Stimulated activated naive CD8-positive, alpha-beta T cell treated with anti-CD3 and anti-CD28 coated beads, Interleukin-15, Interleukin-2, amounts not matched to agents 100 ng/mL and 50 ng/mL, for 24 hours (primary cell): ENCODE measurements at regions not wholly inside any gene's neighbourhood (a gene's known extent, or its start where the extent isn't known, plus 50 kb on each side); places are given as distances from the start of the nearest gene placed in this dataset.
"Not testable (repeated sequence)": the region's sequence is repeated elsewhere in the genome, so short reads cannot be mapped to it uniquely, and the experiment has no call there.

Experiments
- H3K27ac Mint-ChIP-seq: one replicate; pipeline ENCODE4 v1.8.0; 2021; ENCODE audit warnings: mild to moderate bottlenecking, mixed read lengths
- H3K27me3 Mint-ChIP-seq: one replicate; pipeline ENCODE4 v1.8.0; 2021; ENCODE audit warnings: mixed read lengths
- H3K36me3 Mint-ChIP-seq: one replicate; pipeline ENCODE4 v1.8.0; 2021; ENCODE audit warnings: low read depth, mixed read lengths
- H3K4me1 Mint-ChIP-seq: one replicate; pipeline ENCODE4 v1.8.0; 2021; ENCODE audit warnings: low read depth, mixed read lengths
- H3K4me3 Mint-ChIP-seq: one replicate; pipeline ENCODE4 v1.8.0; 2021; ENCODE audit warnings: mild to moderate bottlenecking, mixed read lengths
- H3K9me3 Mint-ChIP-seq: one replicate; pipeline ENCODE4 v1.8.0; 2021; ENCODE audit warnings: mixed read lengths

DNA sequence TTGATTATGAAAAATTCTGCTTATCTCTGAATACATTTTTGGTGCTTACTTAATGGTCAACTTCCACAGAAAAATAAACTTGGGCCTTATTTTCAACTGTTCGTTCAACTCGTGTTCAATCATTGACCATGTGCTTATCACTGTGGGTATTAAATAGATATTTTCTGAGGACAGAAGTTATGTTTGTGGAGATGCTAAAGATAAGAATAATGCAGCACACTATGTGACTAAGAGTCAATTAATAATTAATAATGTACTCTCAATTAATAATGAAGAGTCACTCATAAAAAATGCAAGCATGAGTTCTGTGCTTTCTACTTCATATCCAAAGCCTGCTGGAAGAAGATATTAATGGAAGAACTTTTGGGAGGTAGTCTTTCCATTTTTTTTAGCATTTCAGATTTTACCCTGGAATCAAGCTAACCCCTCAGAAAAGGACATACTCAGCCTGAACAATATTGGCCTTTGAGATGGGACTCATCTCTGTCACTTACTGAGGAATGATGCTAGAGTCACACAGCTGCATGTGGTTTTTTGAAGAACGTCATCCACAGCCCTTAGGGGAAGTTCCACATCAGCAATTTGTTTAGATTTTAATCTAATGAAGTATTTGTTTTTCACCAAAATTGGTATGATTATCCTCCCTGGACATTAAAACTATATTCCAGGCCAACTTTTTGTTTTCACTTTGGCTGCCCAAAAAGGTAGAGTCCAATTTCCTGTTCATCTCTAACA lies 191.9 kb upstream of the CRIM1 start:
- H3K27me3 Mint-ChIP-seq, result peaks cover 14% of the 10 kb centered on the region
- no peak overlapping the region for H3K4me3 Mint-ChIP-seq
- H3K4me1 Mint-ChIP-seq, result peaks cover 4% of the 10 kb centered on the region
- peaks cover 2% of the 10 kb centered on the region for H3K9me3 Mint-ChIP-seq
- H3K36me3 Mint-ChIP-seq, result no peaks in the 10 kb centered on the region
- peak overlapping the region; percentile 14 for H3K27ac Mint-ChIP-seq

DNA sequence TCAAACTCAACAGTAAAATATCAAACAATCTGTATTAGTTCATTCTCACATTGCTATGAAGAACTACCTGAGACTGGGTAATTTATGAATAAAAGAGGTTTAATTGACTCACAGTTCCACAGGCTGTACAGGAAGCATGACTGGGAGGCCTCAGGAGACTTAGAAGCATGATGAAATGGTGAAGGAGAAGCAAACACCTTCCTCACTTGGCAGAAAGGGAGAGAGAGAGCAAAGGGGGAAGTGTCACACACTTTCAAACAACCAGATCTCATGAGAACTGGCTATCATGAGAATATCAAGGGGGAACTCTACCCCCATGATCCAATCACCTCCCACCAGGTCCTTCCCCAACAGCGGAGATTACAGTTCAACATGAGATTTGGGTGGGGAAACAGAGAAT lies 198.5 kb upstream of the CRIM1 start:
- not testable (repeated sequence) for H3K9me3 Mint-ChIP-seq, H3K27me3 Mint-ChIP-seq, H3K4me3 Mint-ChIP-seq, H3K36me3 Mint-ChIP-seq, H3K27ac Mint-ChIP-seq, H3K4me1 Mint-ChIP-seq

DNA sequence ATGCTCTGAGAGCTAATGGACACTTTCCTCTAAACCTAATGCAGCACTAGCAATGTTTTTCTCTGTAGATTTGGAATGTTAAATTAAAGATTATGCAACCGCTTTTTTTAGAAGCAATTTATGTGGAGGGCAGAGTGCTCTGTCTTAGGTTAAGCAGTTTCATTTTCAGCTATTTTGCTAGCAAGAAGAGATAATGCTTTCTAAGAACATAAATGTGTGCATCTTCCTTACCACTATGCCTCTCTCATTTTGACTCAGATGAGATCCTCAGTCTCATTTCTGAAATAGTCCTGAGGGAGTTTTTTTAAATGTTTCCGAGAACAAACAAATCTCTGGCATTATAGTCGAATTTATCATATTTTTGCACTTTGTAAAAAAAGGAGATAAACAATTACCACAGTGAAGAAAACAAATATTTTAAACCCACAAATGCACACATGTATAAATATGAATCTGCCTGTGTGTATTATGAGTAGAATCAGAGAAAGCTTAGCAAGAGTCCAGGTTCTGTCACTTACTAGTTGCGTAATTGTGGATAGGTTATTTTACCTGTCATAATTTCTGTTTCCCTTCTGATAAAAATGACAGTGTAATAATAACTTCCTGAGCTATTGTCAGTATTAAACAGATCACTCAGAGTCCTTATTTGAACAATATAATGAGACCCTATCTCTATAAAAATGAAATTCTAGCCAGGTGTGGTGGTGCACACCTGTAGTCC lies 207.7 kb upstream of the CRIM1 start:
- Mint-ChIP-seq H3K4me3 (no peak overlapping the region), H3K9me3 (no peaks in the 10 kb centered on the region), H3K27ac (no peak overlapping the region), H3K36me3 (no peaks in the 10 kb centered on the region), H3K4me1 (peaks cover 14% of the 10 kb centered on the region), H3K27me3 (no peaks in the 10 kb centered on the region)

DNA sequence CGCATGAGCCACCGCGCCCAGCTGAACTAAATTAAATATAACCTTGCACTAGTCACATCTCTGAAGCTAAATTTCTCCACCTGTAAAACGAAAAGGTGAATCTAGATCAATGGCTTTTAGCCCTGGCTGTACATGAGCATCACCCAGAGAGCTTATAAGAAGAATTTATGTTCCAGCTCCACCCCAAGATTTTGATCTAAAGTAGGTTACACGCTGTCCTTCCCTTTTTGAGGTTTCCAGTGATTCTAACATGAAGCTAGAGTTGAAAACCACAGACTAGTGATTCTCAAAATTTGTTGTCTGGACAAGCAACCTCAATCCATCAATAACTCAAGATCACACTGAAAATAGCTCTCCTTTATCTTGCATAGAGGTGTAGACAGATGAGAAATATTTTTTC lies 208.8 kb upstream of the CRIM1 start:
- H3K9me3 Mint-ChIP-seq, result no peaks in the 10 kb centered on the region
- H3K4me1 Mint-ChIP-seq, result peaks cover 14% of the 10 kb centered on the region
- peak overlapping the region; percentile 39 for H3K27ac Mint-ChIP-seq
- no peaks in the 10 kb centered on the region for H3K27me3 Mint-ChIP-seq
- H3K36me3 Mint-ChIP-seq, result no peaks in the 10 kb centered on the region
- no peak overlapping the region for H3K4me3 Mint-ChIP-seq

DNA sequence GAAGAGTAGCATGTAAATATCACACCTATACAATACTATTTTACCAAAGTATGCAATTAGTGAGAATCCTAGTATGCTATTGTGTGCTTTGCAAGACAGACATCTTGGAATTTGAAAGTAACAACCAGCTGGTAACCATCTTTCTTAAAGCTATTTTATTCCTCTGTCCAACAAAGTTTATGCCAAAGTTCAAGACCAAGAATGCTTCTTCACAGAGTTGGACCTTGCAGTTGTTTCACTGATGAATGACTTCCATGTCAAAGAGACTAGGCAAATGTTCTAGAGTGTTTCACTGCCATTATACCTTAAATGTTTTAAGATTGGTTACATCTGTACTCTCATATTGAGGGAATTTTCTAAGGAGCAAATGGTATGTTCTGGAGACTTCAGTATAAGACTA lies 215.2 kb upstream of the CRIM1 start:
- Mint-ChIP-seq H3K4me3 (no peak overlapping the region), H3K4me1 (peaks cover 9% of the 10 kb centered on the region), H3K27ac (no peak overlapping the region), H3K9me3 (no peaks in the 10 kb centered on the region), H3K27me3 (no peaks in the 10 kb centered on the region), H3K36me3 (no peaks in the 10 kb centered on the region)

DNA sequence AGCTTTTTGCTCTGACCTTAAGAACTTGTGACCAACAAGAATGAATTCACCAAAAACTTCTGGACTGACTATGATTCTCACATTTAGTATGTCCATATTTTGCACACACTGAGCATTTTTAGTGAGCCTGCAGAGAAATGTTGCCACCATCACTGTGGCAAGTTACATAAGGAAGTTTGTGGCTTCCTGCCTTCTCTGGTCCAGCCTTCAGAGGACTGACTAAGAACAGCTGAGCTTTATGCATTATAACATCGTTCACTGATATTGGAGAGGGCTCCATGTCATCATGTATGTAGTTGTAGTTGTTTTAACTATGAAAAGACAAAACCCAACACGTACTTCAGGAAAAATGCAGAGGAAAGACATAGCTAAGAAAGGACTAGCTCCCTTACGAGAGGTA lies 218.0 kb upstream of the CRIM1 start:
- no peaks in the 10 kb centered on the region for H3K9me3 Mint-ChIP-seq

DNA sequence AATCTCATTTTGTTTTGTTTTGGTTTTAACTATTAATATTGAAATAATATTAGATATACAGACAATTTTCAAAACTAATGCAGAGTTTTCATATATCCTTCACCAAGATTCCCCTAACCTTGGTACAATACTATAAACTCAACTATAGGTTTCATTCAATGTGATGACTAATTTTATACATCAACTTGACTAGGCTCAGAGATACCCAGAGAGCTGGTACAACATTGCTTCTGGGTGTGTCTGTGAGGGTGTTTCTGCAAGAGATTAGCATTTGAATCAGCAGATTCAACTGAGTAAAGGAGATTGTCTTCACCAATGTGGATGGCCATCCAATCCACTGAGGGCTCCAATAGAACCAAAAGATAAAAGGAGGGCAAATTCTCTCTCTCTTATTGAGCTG lies 221.3 kb upstream of the CRIM1 start:
- no peaks in the 10 kb centered on the region for H3K27me3 Mint-ChIP-seq
- peaks cover 13% of the 10 kb centered on the region for H3K4me1 Mint-ChIP-seq
- H3K4me3 Mint-ChIP-seq, result no peak overlapping the region
- H3K36me3 Mint-ChIP-seq, result no peaks in the 10 kb centered on the region
- no peaks in the 10 kb centered on the region for H3K9me3 Mint-ChIP-seq
- no peak overlapping the region for H3K27ac Mint-ChIP-seq

More for the DNA sequence above, 218.0 kb upstream of the CRIM1 start:
- no peak overlapping the region for H3K4me3 Mint-ChIP-seq
- no peaks in the 10 kb centered on the region for H3K27me3 Mint-ChIP-seq
- no peaks in the 10 kb centered on the region for H3K36me3 Mint-ChIP-seq
- H3K4me1 Mint-ChIP-seq, result peaks cover 13% of the 10 kb centered on the region
- H3K27ac Mint-ChIP-seq, result no peak overlapping the region

DNA sequence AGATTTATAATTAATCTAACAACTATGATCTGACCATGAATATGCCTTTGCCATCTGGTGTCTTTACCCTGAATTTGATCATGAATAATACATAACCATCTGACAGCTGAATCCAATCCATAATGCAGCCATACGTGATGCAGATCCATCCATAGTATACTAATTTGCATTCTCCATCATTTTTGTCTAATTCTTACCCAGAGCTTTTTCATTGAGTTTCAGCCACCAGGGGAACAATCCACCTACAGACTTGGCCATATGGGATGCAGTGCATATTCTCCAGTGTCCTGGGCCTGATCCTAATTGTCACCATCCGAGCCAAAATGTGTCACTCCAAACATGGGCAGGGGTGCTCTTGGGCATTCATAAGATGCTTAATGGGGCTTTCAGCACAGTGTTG lies 227.2 kb upstream of the CRIM1 start:
- H3K9me3 Mint-ChIP-seq, result no peaks in the 10 kb centered on the region
- H3K27me3 Mint-ChIP-seq, result peaks cover 14% of the 10 kb centered on the region
- peaks cover 13% of the 10 kb centered on the region for H3K4me1 Mint-ChIP-seq
- H3K36me3 Mint-ChIP-seq, result no peaks in the 10 kb centered on the region
- H3K27ac Mint-ChIP-seq, result no peak overlapping the region
- no peak overlapping the region for H3K4me3 Mint-ChIP-seq

DNA sequence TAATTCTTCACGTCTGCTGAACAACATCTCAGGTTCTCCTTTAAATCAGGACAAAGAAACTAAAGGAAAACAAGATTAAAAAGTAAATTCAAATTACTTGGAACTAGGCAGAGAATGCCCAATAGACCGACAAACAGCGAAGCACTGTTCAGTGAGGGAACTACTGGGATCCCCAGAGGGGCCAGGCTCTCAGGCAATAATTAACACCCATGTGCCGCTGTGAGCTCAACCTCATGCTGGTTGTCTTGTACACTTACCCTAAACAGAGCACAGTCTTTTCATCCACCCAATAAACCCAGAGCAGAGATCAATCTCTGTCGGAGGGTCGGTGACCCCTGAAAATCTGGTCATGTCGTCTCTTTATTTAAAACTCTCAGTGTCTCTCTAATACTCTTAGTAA lies 229.9 kb upstream of the CRIM1 start:
- Mint-ChIP-seq H3K27me3 (peaks cover 21% of the 10 kb centered on the region), H3K36me3 (no peaks in the 10 kb centered on the region), H3K4me1 (peaks cover 12% of the 10 kb centered on the region), H3K4me3 (no peak overlapping the region), H3K9me3 (peaks cover 6% of the 10 kb centered on the region), H3K27ac (no peak overlapping the region)

DNA sequence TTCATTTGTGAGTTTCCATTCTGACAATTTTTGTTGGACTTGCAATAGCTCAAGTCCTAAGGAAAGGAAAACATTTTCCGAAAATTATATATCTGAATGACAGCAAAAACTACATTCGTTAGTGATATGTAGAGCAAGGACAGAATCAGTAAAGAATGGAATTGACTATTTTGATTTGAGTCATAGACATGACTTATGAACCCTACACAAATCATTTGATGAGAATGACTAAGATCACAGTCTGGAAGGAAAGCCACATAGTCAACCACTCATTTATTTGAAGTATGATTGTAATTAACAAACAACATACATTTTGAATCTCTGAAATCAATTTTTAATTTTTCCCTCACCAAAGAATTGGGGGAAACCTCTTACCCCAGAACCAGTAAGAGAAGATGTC lies 231.6 kb upstream of the CRIM1 start:
- H3K36me3 Mint-ChIP-seq, result no peaks in the 10 kb centered on the region
- no peak overlapping the region for H3K4me3 Mint-ChIP-seq
- peaks cover 12% of the 10 kb centered on the region for H3K4me1 Mint-ChIP-seq
- H3K9me3 Mint-ChIP-seq, result peaks cover 7% of the 10 kb centered on the region
- peaks cover 29% of the 10 kb centered on the region for H3K27me3 Mint-ChIP-seq
- H3K27ac Mint-ChIP-seq, result no peak overlapping the region

DNA sequence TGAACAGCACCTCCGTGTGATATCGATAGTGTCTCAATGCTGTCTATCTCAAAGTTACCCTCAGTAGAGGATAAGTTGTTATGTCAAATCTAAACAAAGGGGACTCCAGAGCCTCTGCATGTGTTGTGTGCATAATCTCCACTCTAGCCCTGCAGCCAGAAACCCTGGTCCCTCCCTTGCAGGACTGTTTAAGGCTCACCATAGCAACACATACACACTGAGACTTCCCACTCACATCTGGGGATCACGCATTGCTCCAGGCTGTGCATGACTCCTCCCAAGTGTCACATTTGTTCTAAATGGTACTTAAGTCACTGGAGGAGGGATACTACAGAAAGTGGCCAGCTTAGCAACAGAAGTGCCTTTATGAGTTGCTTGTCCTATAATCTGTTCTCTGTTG lies 258.6 kb upstream of the CRIM1 start:
- Mint-ChIP-seq H3K4me3 (no peak overlapping the region), H3K27ac (no peak overlapping the region), H3K9me3 (peaks cover 4% of the 10 kb centered on the region), H3K4me1 (no peaks in the 10 kb centered on the region), H3K36me3 (no peaks in the 10 kb centered on the region), H3K27me3 (no peaks in the 10 kb centered on the region)

DNA sequence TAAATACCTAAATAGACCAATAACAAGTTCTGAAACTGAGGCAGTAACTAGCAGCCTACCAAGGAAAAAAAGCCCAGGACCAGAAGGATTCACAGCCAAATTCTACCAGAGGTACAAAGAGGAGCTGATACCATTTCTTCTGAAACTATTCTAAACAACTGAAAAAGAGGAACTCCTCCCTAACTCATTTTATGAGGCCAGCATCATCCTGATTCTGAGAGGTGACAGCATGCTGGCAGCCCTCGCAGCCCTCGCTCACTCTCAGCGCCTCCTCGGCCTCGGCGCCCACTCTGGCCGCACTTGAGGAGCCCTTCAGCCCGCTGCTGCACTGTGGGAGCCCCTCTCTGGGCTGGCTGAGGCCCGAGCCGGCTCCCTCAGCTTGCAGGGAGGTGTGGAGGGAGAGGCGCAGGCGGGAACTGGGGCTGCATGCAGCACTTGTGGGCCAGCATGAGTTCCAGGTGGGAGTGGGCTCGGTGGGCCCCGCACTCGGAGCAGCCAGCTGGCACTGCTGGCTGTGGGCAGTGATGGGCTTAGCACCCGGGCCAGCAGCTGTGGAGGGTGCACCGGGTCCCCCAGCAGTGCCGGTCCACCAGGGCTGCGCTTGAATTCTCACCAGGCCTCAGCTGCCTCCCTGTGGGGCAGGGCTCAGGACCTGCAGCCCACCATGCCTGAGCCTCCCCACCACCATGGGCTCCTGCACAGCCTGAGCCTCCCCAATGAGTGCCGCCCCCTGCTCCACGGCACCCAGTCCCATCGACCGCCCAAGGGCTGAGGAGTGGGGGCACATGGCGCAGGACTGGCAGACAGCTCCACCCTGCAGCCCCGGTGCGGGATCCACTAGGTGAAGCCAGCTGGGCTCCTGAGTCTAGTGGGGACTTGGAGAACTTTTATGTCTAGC lies 263.5 kb upstream of the CRIM1 start:
- not testable (repeated sequence) for H3K27me3 Mint-ChIP-seq, H3K4me1 Mint-ChIP-seq, H3K4me3 Mint-ChIP-seq, H3K36me3 Mint-ChIP-seq, H3K9me3 Mint-ChIP-seq, H3K27ac Mint-ChIP-seq

DNA sequence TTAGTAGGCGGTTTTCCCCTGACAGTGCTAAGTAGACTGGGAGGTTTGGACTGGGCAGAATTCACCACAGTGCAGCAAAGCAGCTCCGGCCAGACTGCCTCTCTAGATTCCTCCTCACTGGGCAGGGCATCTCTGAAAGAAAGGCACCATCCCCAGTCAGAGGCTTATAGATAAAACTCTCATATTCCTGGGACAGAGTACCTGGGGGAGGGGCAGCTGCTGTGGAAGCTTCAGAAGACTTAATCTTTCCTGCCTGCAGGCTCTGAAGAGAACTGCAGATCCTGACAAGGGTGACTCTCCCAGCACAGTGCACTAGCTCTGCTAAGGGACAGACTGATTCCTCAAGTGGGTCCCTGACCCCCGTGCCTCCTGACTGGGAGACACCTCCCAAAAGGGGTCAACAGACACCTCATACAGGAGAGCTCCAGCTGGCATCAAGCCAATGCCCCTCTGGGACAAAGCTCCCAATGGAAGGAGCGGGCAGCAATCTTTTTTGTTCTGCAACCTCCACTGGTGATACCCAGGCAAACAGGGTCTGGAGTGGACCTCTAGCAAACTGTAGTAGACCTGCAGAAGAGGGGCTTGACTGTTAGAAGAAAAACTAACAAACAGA lies 266.8 kb upstream of the CRIM1 start:
- Mint-ChIP-seq H3K9me3 (peaks cover 6% of the 10 kb centered on the region), H3K4me1 (no peaks in the 10 kb centered on the region), H3K4me3 (no peak overlapping the region), H3K27ac (no peak overlapping the region), H3K27me3 (peaks cover 8% of the 10 kb centered on the region), H3K36me3 (no peaks in the 10 kb centered on the region)

DNA sequence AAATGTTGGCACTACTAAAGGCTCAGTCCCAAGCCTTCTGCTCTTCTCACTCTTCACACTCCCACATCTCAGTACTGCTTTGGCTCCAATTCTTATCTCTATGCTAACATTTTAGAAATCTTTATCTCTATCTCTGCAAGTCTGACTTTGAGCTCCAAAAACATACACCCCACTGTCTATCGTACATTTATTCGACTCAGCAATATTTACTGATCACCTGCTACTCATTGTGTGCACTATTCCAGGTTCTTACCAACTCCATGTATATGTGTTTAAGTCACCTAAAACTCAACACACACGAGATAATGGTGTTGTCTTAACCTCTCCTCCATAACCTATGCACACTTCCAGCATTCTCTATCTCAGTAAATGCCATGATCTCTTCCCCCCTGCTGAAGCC lies 268.2 kb upstream of the CRIM1 start:
- Mint-ChIP-seq H3K4me3 (no peak overlapping the region), H3K27me3 (peaks cover 8% of the 10 kb centered on the region), H3K9me3 (peaks cover 6% of the 10 kb centered on the region), H3K4me1 (no peaks in the 10 kb centered on the region), H3K36me3 (no peaks in the 10 kb centered on the region), H3K27ac (no peak overlapping the region)

DNA sequence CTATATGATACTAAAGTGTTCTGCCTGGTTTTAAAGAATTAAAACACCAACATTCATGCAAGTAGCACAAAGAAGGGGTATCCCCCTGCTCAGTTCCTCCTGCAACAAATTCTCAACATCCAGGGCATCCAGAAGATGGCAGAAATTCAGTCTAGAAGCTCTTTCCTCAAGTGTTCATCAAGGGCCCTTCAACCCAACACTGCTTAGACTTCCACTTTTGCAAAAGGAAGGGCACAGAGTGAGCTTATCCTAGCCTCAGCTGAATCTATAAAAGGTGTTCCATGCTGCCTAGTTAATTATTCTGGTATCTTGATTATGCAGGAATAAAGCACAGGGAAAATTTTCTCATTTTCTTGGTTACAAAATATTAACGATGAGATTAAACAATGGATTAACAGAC lies 275.8 kb upstream of the CRIM1 start:
- Mint-ChIP-seq H3K27me3 (peaks cover 4% of the 10 kb centered on the region), H3K9me3 (no peaks in the 10 kb centered on the region), H3K27ac (no peak overlapping the region), H3K36me3 (no peaks in the 10 kb centered on the region), H3K4me1 (no peaks in the 10 kb centered on the region), H3K4me3 (no peak overlapping the region)
